Fibroblast of lung (primary cell): ENCODE measurements at regions not wholly inside any gene's neighbourhood (a gene's known extent, or its start where the extent isn't known, plus 50 kb on each side); places are given as distances from the start of the nearest gene placed in this dataset.

Experiments used
- DNase-seq, 2 donors: peaks; one replicate each; pipeline versions ENCODE4 v3.0.0 to v3.0.0-alpha.2; 2010; ENCODE audit warnings: low read depth in 2 of 2
- H2AFZ ChIP-seq: 2 replicates; pipeline ENCODE4 v1.5.1; 2012; ENCODE audit warnings: low read length, control low read depth, inconsistent platforms
- H3K27ac ChIP-seq: 2 replicates; pipeline ENCODE4 v1.5.1; 2011; ENCODE audit warnings: low read length, control low read depth; ENCODE audit not compliant: insufficient read depth
- H3K27me3 ChIP-seq: 2 replicates; pipeline ENCODE4 v1.5.1; 2011; ENCODE audit warnings: mild to moderate bottlenecking, low read length; ENCODE audit not compliant: control insufficient read depth, insufficient read depth
- H3K36me3 ChIP-seq: 2 replicates; pipeline ENCODE4 v1.5.1; 2011; ENCODE audit warnings: low read length; ENCODE audit not compliant: control insufficient read depth, insufficient read depth
- H3K4me1 ChIP-seq: 2 replicates; pipeline ENCODE4 v1.5.1; 2011; ENCODE audit warnings: low read length; ENCODE audit not compliant: control insufficient read depth, insufficient read depth; ENCODE audit errors: extremely low read depth
- H3K4me2 ChIP-seq: 2 replicates; pipeline ENCODE4 v1.5.1; 2011; ENCODE audit warnings: low read length, control low read depth; ENCODE audit not compliant: insufficient read depth; ENCODE audit errors: extremely low read depth
- H3K4me3 ChIP-seq, 4 experiments: fragments of 200-600 bp in 1 of 4; sonication (generic) in 1 of 4; replicated peaks in 1 of 4; 2 replicates each; pipeline ENCODE4 v1.5.1; 2011 to 2016; ENCODE audit warnings: low read length in 4 of 4, low read depth in 3 of 4, mild to moderate bottlenecking in 3 of 4, control low read depth in 2 of 4, inconsistent platforms in 1 of 4, mixed read lengths in 1 of 4; ENCODE audit not compliant: insufficient read depth in 1 of 4; ENCODE audit errors: control extremely low read depth in 1 of 4
- H3K79me2 ChIP-seq: 2 replicates; pipeline ENCODE4 v1.5.1; 2012; ENCODE audit warnings: mild to moderate bottlenecking, low read length, inconsistent platforms; ENCODE audit not compliant: control insufficient read depth, insufficient read depth
- H3K9ac ChIP-seq: 2 replicates; pipeline ENCODE4 v1.5.1; 2011; ENCODE audit warnings: mild to moderate bottlenecking, low read length, control low read depth; ENCODE audit not compliant: insufficient read depth
- H3K9me3 ChIP-seq: 2 replicates; pipeline ENCODE4 v1.5.1; 2012; ENCODE audit warnings: low read depth, low read length; ENCODE audit not compliant: control insufficient read depth, insufficient read depth
- H4K20me1 ChIP-seq: 2 replicates; pipeline ENCODE4 v1.5.1; 2011; ENCODE audit warnings: low read length; ENCODE audit not compliant: control insufficient read depth, insufficient read depth; ENCODE audit errors: extremely low read depth
- EZH2 ChIP-seq: IDR thresholded peaks from 2 replicates; pipeline ENCODE4 v1.5.1; 2012; ENCODE audit warnings: low read length, control low read depth, mild to moderate bottlenecking; ENCODE audit errors: missing control alignments
- TF ChIP-seq, protein P1 (sequence below), 2 donors: IDR thresholded peaks in 1 of 2; conservative IDR thresholded peaks in 1 of 2; 1 replicate in 1 of 2; 2 replicates in 1 of 2; pipeline ENCODE4 v1.5.1; 2011 to 2012; ENCODE audit warnings: low read length in 2 of 2, control low read depth in 1 of 2, inconsistent platforms in 1 of 2, low read depth in 1 of 2, mild to moderate bottlenecking in 1 of 2

DNA sequence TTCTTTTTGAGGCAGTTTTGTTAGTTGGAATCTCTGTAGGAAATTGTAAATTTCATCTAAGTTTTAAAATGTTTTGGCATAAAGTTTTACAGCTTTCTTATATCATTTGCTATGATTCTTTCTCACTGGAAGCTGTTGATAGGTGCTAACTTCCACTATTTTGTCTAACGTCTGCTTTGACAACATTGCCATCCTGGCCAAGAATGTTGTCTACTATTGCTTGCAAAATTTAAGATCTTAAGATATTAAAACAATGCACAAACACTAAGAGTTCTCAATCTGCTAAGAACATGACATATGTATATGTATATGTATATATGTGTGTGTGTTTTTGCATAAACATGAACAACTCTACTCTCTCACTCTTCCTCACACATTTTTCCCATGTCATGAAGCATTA is 64.1 kb upstream of the MDGA2 start:
- Histone ChIP-seq H4K20me1 (no peaks in the 10 kb centered on the region), H3K9ac (no peak overlapping the region), H3K27me3 (no peaks in the 10 kb centered on the region), H3K36me3 (no peaks in the 10 kb centered on the region), H3K9me3 (no peaks in the 10 kb centered on the region), H3K4me1 (no peaks in the 10 kb centered on the region), H3K79me2 (no peaks in the 10 kb centered on the region), H3K4me2 (no peak overlapping the region), H2AFZ (no peak overlapping the region), H3K27ac (no peak overlapping the region), H3K4me3 (no peak overlapping the region)
- TF ChIP-seq, protein P1, sequence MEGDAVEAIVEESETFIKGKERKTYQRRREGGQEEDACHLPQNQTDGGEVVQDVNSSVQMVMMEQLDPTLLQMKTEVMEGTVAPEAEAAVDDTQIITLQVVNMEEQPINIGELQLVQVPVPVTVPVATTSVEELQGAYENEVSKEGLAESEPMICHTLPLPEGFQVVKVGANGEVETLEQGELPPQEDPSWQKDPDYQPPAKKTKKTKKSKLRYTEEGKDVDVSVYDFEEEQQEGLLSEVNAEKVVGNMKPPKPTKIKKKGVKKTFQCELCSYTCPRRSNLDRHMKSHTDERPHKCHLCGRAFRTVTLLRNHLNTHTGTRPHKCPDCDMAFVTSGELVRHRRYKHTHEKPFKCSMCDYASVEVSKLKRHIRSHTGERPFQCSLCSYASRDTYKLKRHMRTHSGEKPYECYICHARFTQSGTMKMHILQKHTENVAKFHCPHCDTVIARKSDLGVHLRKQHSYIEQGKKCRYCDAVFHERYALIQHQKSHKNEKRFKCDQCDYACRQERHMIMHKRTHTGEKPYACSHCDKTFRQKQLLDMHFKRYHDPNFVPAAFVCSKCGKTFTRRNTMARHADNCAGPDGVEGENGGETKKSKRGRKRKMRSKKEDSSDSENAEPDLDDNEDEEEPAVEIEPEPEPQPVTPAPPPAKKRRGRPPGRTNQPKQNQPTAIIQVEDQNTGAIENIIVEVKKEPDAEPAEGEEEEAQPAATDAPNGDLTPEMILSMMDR (conservative IDR thresholded peaks at IDR 0.05 in 1 of 2, IDR thresholded peaks at IDR 0.05 in 1 of 2; ENCODE audit: low read depth in 1 of 2, low read length in 2 of 2) = no peak
- TF ChIP-seq EZH2 = no peak
- DNase-seq = no peak

- Histone ChIP-seq H3K36me3 (no peaks in the 10 kb centered on the region), H3K27ac (no peak overlapping the region), H3K4me3 (no peak overlapping the region), H4K20me1 (no peaks in the 10 kb centered on the region), H3K79me2 (no peaks in the 10 kb centered on the region), H3K9ac (no peak overlapping the region), H3K9me3 (no peaks in the 10 kb centered on the region), H3K27me3 (no peaks in the 10 kb centered on the region), H3K4me2 (no peak overlapping the region), H3K4me1 (no peaks in the 10 kb centered on the region), H2AFZ (no peak overlapping the region)
- no peak for TF ChIP-seq EZH2
- TF ChIP-seq, protein P1 (conservative IDR thresholded peaks at IDR 0.05 in 1 of 2, IDR thresholded peaks at IDR 0.05 in 1 of 2; ENCODE audit: low read depth in 1 of 2, low read length in 2 of 2) = no peak
- DNase-seq = no peak
These were observed 54.9 kb upstream of the MDGA2 start for GRCh38 chr14:47730296-47730695.
